ENCODE measurements at regions not wholly inside any gene's neighbourhood (a gene's known extent, or its start where the extent isn't known, plus 50 kb on each side); places are given as distances from the start of the nearest gene placed in this dataset.

DNA sequence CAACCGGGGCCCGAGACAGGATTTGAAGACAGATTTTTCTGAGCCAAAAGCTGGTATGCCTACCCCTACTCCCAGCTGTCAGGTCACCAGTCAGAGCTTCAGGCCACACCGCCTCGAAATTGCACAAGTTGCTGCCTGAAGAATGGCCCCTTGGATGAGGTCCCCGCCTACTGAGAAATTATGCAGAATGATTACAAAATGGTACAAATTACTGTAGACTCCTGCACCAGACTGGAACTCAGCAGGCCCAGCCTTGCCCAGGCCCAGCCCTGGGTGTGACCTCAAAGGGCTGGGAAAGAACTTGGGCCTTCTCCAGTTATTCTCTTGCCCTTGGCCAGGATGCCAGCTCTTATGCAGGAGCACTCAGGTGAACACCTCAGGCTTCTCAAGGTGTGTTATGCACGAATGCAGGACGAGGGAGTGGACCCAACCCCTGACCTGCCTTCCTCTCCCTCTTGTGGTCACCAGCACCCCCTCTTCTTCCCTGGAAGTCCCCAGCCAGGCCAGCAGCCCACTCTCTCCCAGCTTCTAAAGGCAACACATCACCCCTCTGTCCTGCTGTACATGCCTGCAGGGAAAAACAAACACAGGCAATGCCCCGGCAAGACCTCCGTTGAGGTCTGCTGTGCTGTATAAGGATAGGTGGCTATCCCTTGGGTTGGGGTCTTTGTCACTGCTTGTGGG is 88.7 kb upstream of the NAA20 start:
- TF ChIP-seq FOXP2 (optimal IDR thresholded peaks at IDR 0.05; ENCODE audit: borderline replicate concordance, extremely low read depth, extremely low read length, insufficient read depth) (no peak), SIN3A (IDR thresholded peaks at IDR 0.05; ENCODE audit: borderline replicate concordance, insufficient read depth, low read length) (no peak), POLR2AphosphoS5 (IDR thresholded peaks at IDR 0.05; ENCODE audit: low read depth, low read length) (no peak), REST (IDR thresholded peaks at IDR 0.05; ENCODE audit: insufficient read depth in 1 of 2, low read depth in 2 of 2, low read length in 2 of 2) (no peak), TAF1 (IDR thresholded peaks at IDR 0.05; ENCODE audit: borderline replicate concordance, insufficient read depth, low read length) (no peak)

GRCh38 chr20:19929012-19929360 is 88.2 kb upstream of the NAA20 start:
- no peak for TF ChIP-seq POLR2AphosphoS5 (IDR thresholded peaks at IDR 0.05; ENCODE audit: low read depth, low read length)
- TF ChIP-seq TAF1 (IDR thresholded peaks at IDR 0.05; ENCODE audit: borderline replicate concordance, insufficient read depth, low read length) = no peak
- no peak for TF ChIP-seq REST (IDR thresholded peaks at IDR 0.05; ENCODE audit: insufficient read depth in 1 of 2, low read depth in 2 of 2, low read length in 2 of 2)
- no peak for TF ChIP-seq SIN3A (IDR thresholded peaks at IDR 0.05; ENCODE audit: borderline replicate concordance, insufficient read depth, low read length)
- TF ChIP-seq FOXP2 (optimal IDR thresholded peaks at IDR 0.05; ENCODE audit: borderline replicate concordance, extremely low read depth, extremely low read length, insufficient read depth) = no peak

GRCh38 chr20:19929481-19930145 is 87.5 kb upstream of the NAA20 start:
- TF ChIP-seq POLR2AphosphoS5 (IDR thresholded peaks at IDR 0.05; ENCODE audit: low read depth, low read length) (no peak), SIN3A (IDR thresholded peaks at IDR 0.05; ENCODE audit: borderline replicate concordance, insufficient read depth, low read length) (no peak), TAF1 (IDR thresholded peaks at IDR 0.05; ENCODE audit: borderline replicate concordance, insufficient read depth, low read length) (no peak), REST (IDR thresholded peaks at IDR 0.05; ENCODE audit: insufficient read depth in 1 of 2, low read depth in 2 of 2, low read length in 2 of 2) (no peak), FOXP2 (optimal IDR thresholded peaks at IDR 0.05; ENCODE audit: borderline replicate concordance, extremely low read depth, extremely low read length, insufficient read depth) (no peak)

DNA sequence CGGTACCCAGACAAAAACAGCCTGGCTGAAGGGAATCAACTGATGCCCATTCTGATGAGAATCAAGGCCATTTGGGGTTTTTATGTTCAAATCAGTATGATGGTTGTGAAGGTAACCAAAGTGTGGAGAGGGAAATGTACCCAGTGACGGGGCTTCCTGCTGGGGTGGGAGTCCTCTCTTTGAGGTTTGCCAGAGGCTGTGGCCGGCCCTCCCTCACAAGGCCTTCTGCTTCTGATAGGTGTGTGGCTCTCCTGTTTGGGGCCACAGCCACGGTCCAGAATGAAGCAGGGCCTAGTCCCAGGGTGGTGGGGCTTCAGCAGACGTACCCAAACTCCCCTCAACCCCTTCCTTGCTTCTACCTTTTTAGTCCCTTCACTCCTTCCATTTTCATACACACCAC is 86.7 kb upstream of the NAA20 start:
- TF ChIP-seq TAF1 (IDR thresholded peaks at IDR 0.05; ENCODE audit: borderline replicate concordance, insufficient read depth, low read length) = no peak
- TF ChIP-seq REST (IDR thresholded peaks at IDR 0.05; ENCODE audit: insufficient read depth in 1 of 2, low read depth in 2 of 2, low read length in 2 of 2) = no peak
- no peak for TF ChIP-seq POLR2AphosphoS5 (IDR thresholded peaks at IDR 0.05; ENCODE audit: low read depth, low read length)
- TF ChIP-seq FOXP2 (optimal IDR thresholded peaks at IDR 0.05; ENCODE audit: borderline replicate concordance, extremely low read depth, extremely low read length, insufficient read depth) = no peak
- no peak for TF ChIP-seq SIN3A (IDR thresholded peaks at IDR 0.05; ENCODE audit: borderline replicate concordance, insufficient read depth, low read length)

Data from PFSK-1 (cell line).